Stomach (tissue), 8 donors: ENCODE measurements at regions not wholly inside any gene's neighbourhood (a gene's known extent, or its start where the extent isn't known, plus 50 kb on each side); places are given as distances from the start of the nearest gene placed in this dataset.

ENCODE experiments used
- DNase-seq, 2 donors: peaks; one replicate each; pipeline versions ENCODE4 v3.0.0 to v3.0.0-alpha.2; 2013 to 2019
- H3K27ac ChIP-seq, 5 donors: fragments of 200-600 bp in 4 of 5; sonication (generic) in 4 of 5; one replicate each; pipeline ENCODE4 v1.5.1; 2013 to 2019; ENCODE audit warnings: mild to moderate bottlenecking in 1 of 5, moderate library complexity in 1 of 5
- H3K27me3 ChIP-seq, 3 donors: fragments of 200-600 bp; sonication (generic); one replicate each; pipeline ENCODE4 v1.5.1; 2017 to 2019; ENCODE audit warnings: mixed run types in 1 of 3
- H3K36me3 ChIP-seq, 4 donors: fragments of 200-600 bp; sonication (generic); 1 replicate in 3 of 4; 2 replicates in 1 of 4; pipeline ENCODE4 v1.5.1; 2016 to 2019
- H3K4me1 ChIP-seq, 4 donors: fragments of 200-600 bp; sonication (generic); one replicate each; pipeline ENCODE4 v1.5.1; 2016 to 2019
- H3K4me3 ChIP-seq, 4 donors: fragments of 200-600 bp; sonication (generic) in 3 of 4; one replicate each; pipeline ENCODE4 v1.5.1; 2016 to 2019; ENCODE audit warnings: mild to moderate bottlenecking in 1 of 4
- H3K9me3 ChIP-seq, 4 donors: fragments of 200-600 bp; sonication (generic); one replicate each; pipeline ENCODE4 v1.5.1; 2016 to 2019
- EP300 ChIP-seq: sonication (generic); formaldehyde crosslinking; IDR thresholded peaks from one replicate; pipeline ENCODE4 v1.6.1; 2017; ENCODE audit warnings: antibody characterized with exemption
- POLR2A ChIP-seq, 4 donors: fragments of 450-650 bp; IDR thresholded peaks; one replicate each; pipeline ENCODE4 v1.6.1; 2016; ENCODE audit warnings: antibody characterized with exemption in 4 of 4, control low read depth in 2 of 4, mild to moderate bottlenecking in 1 of 4, moderate library complexity in 1 of 4
- POLR2AphosphoS5 ChIP-seq, 3 donors: sonication (generic); formaldehyde crosslinking; IDR thresholded peaks; one replicate each; pipeline ENCODE4 v1.6.1; 2016; ENCODE audit warnings: antibody characterized with exemption in 3 of 3
- WGBS, 5 donors: extraction: QIAGEN DNeasy Blood & Tissue Kit in 3 of 5; methylation state at CpG; one replicate each; pipeline versions ENCODE4 v1.1.5 to v1.1.7; 2013 to 2018; 5-methylcytosine and 5-hydroxymethylcytosine counted together
- intact Hi-C: fragments of 100-400 bp; cut with DNase I; formaldehyde crosslinking; loops from one replicate; pipeline ENCODE4 v1.15.1; 2023; ENCODE audit warnings: low total_unique reads
- TF ChIP-seq, protein P1 (sequence below), 7 experiments: fragments of 450-650 bp in 4 of 7; fragments of 200-600 bp in 3 of 7; sonication (generic) in 3 of 7; IDR thresholded peaks; one replicate each; pipeline ENCODE4 v1.5.1; 2016 to 2019; ENCODE audit warnings: antibody characterized with exemption in 7 of 7, control low read depth in 2 of 7, mild to moderate bottlenecking in 1 of 7
- donor health status: healthy with polysubstance abuse.
- donor health status: Bipolar disorder and iron deficiency.
- donor health status: healthy.

DNA sequence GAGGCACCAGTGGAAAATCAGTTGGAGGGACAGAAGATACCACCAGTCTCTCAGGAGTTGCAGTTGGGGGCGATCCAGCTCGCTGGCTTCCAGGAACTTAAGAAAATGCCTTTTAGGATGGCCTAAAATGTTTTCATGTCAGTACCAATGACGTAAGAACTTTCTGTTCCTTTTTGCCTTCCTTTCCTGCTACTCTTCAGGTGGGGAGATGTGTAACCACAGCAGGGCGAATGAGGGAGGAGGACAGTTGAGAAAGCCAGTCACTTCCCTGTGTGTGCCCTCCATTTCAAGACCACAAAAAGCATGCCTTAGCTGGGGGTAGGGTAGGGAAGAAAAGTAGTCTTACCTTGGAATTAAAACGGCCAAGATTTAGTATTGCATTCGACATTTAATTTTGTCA lies 941.6 kb downstream of the NLGN4Y start:
- Histone ChIP-seq H3K27ac (no peak overlapping the region), H3K9me3 (no peaks in the 10 kb centered on the region), H3K4me1 (no peaks in the 10 kb centered on the region), H3K4me3 (no peak overlapping the region), H3K27me3 (no peaks in the 10 kb centered on the region), H3K36me3 (no peaks in the 10 kb centered on the region)
- intact Hi-C loops, result no loop called here
- TF ChIP-seq POLR2A (IDR thresholded peaks at IDR 0.05) (no peak), EP300 (no peak), POLR2AphosphoS5 (IDR thresholded peaks at IDR 0.05) (no peak)
- TF ChIP-seq, protein P1, sequence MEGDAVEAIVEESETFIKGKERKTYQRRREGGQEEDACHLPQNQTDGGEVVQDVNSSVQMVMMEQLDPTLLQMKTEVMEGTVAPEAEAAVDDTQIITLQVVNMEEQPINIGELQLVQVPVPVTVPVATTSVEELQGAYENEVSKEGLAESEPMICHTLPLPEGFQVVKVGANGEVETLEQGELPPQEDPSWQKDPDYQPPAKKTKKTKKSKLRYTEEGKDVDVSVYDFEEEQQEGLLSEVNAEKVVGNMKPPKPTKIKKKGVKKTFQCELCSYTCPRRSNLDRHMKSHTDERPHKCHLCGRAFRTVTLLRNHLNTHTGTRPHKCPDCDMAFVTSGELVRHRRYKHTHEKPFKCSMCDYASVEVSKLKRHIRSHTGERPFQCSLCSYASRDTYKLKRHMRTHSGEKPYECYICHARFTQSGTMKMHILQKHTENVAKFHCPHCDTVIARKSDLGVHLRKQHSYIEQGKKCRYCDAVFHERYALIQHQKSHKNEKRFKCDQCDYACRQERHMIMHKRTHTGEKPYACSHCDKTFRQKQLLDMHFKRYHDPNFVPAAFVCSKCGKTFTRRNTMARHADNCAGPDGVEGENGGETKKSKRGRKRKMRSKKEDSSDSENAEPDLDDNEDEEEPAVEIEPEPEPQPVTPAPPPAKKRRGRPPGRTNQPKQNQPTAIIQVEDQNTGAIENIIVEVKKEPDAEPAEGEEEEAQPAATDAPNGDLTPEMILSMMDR (IDR thresholded peaks at IDR 0.05), result no peak
- 82 to 95% (median 93%) methylated on average over 6 of the region's 6 CpGs; no CpG with 5 or more reads in 2 of the 5 donors for WGBS, 5 donors
- DNase-seq, result no peak

DNA sequence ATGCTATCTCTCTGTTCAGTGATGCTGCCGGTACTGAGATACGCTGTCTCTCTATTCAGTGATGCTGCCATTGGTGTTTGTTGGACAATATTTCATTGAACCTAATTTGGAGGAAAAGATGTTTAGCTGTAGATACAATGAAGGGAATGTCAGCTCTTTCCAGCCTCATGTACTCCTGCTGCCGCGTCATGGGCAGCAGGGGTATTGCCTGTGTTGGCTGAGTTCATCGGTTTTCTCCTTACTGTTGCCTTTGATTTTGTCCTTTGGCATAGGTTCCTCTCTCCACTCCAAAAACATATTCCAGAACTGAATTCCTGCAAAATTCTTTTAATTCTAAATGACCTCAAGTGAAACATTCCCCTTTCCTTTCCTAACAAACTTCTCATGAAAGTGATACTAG lies 942.6 kb downstream of the NLGN4Y start:
- Histone ChIP-seq H3K36me3 (no peaks in the 10 kb centered on the region), H3K9me3 (no peaks in the 10 kb centered on the region), H3K27me3 (no peaks in the 10 kb centered on the region), H3K4me3 (no peak overlapping the region), H3K27ac (no peak overlapping the region), H3K4me1 (no peaks in the 10 kb centered on the region)
- DNase-seq, result no peak
- TF ChIP-seq EP300 (no peak), POLR2A (IDR thresholded peaks at IDR 0.05) (no peak), POLR2AphosphoS5 (IDR thresholded peaks at IDR 0.05) (no peak)
- TF ChIP-seq, protein P1 (IDR thresholded peaks at IDR 0.05), result no peak
- intact Hi-C loops, result no loop called here
- 83 to 97% (median 94%) methylated on average over 5 of the region's 5 CpGs; no CpG with 5 or more reads in 2 of the 5 donors for WGBS, 5 donors

DNA sequence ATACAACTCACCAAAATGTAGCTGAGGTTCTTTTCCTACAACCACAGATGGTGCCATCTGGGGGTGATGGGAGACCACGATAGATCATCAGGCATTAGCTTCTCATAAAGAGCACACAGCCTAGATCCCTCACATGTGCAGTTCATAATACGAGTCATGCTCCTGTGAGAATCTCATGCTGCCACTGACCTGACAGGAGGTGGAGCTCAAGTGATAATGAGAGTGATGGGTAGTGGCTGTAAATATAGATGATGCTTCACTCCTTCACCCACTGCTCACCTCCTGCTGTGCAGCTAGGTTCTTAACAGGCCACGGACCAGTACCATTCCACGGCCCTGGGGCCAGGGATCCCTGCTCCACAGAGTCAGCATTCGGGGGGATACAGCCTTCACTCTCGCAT lies 943.8 kb downstream of the NLGN4Y start:
- H3K4me3 ChIP-seq, result no peak overlapping the region
- 93 to 95% (median 93%) methylated on average over 6 of the region's 6 CpGs; no CpG with 5 or more reads in 2 of the 5 donors for WGBS, 5 donors
- no peak for DNase-seq
- H3K9me3 ChIP-seq, result no peaks in the 10 kb centered on the region
- no peaks in the 10 kb centered on the region for H3K36me3 ChIP-seq
- H3K27ac ChIP-seq, result no peak overlapping the region
- TF ChIP-seq EP300, result no peak
- no peak for TF ChIP-seq POLR2AphosphoS5 (IDR thresholded peaks at IDR 0.05)
- no peak for TF ChIP-seq POLR2A (IDR thresholded peaks at IDR 0.05)
- TF ChIP-seq, protein P1 (IDR thresholded peaks at IDR 0.05), result no peak
- H3K4me1 ChIP-seq, result no peaks in the 10 kb centered on the region
- H3K27me3 ChIP-seq, result no peaks in the 10 kb centered on the region
- intact Hi-C loops, result no loop called here

DNA sequence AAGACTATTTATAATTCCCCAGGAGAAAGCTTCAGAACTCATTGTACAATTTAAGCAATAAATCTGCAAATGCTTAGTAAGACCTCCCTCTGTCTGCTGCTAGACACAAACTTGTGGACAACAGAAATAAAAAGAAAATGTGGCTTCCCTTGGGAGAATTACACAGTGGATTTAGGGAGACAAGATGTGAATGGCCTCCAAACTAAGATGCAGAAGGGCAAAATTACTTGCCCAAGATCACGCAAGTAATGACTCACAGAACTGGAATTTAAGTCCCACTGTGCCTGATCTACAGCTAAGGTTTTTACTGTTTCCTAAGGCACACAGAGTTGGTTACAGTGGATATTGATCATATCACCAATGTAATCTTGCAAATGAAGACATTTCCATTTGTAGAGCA lies 947.0 kb downstream of the NLGN4Y start:
- no peaks in the 10 kb centered on the region for H3K27me3 ChIP-seq
- 77 to 89% (median 89%) methylated on average over 1 of the region's 1 CpG; no CpG with 5 or more reads in 2 of the 5 donors for WGBS, 5 donors
- no peaks in the 10 kb centered on the region for H3K9me3 ChIP-seq
- no peak overlapping the region for H3K27ac ChIP-seq
- intact Hi-C loops, result no loop called here
- no peak overlapping the region for H3K4me3 ChIP-seq
- no peaks in the 10 kb centered on the region for H3K4me1 ChIP-seq
- TF ChIP-seq POLR2A (IDR thresholded peaks at IDR 0.05) (no peak), POLR2AphosphoS5 (IDR thresholded peaks at IDR 0.05) (no peak), EP300 (no peak)
- TF ChIP-seq, protein P1 (IDR thresholded peaks at IDR 0.05), result no peak
- DNase-seq, result no peak
- H3K36me3 ChIP-seq, result no peaks in the 10 kb centered on the region
